Caco-2 (cell line): ENCODE measurements at regions not wholly inside any gene's neighbourhood (a gene's known extent, or its start where the extent isn't known, plus 50 kb on each side); places are given as distances from the start of the nearest gene placed in this dataset.

ENCODE experiments used
- BruUV-seq: library from RNA; stranded (reverse); fragments of 400-500 nt; replicated peaks from 2 replicates; lab custom pipeline; 2021; lab: Mats Ljungman, UMichigan
- CTCF ChIA-PET: fragments of 300-600 bp; sonication (Branson Sonifier 250); formaldehyde crosslinking; loops from one replicate; lab custom pipeline; 2022; ENCODE audit warnings: antibody characterized with exemption; lab: Charles Lee
- POLR2A ChIA-PET: fragments of 300-600 bp; sonication (Branson Sonifier 250); formaldehyde crosslinking; loops from one replicate; lab custom pipeline; 2022; ENCODE audit warnings: antibody characterized with exemption; lab: Charles Lee
- DNase-seq, 2 experiments: peaks; one replicate each; pipeline versions ENCODE4 v3.0.0 to v3.0.0-alpha.2; 2020 to 2022
- H3K27me3 ChIP-seq: replicated peaks from 2 replicates; pipeline ENCODE4 v1.6.0; 2011; ENCODE audit warnings: low read length; ENCODE audit not compliant: control insufficient read depth, insufficient read depth
- H3K36me3 ChIP-seq: 2 replicates; pipeline ENCODE4 v1.5.1; 2011; ENCODE audit warnings: low read length; ENCODE audit not compliant: control insufficient read depth, insufficient read depth
- H3K4me1 ChIP-seq: fragments of 250-450 bp; sonication (Bioruptor Pico); 2 replicates; pipeline ENCODE4 v1.5.1; 2020; ENCODE audit warnings: mild to moderate bottlenecking
- H3K4me3 ChIP-seq: 2 replicates; pipeline ENCODE4 v1.5.1; 2011; ENCODE audit warnings: low read depth, mild to moderate bottlenecking, control low read depth, low read length
- H3K9me3 ChIP-seq: fragments of 250-450 bp; sonication (Bioruptor Pico); 2 replicates; pipeline ENCODE4 v1.5.1; 2020; ENCODE audit warnings: mild to moderate bottlenecking, moderate library complexity
- H3K27ac Mint-ChIP-seq: one replicate; pipeline ENCODE4 v1.8.0; 2022; ENCODE audit warnings: mixed read lengths; ENCODE audit not compliant: unreplicated experiment
- H3K27me3 Mint-ChIP-seq: one replicate; pipeline ENCODE4 v1.8.0; 2022; ENCODE audit warnings: mixed read lengths; ENCODE audit not compliant: insufficient read depth, unreplicated experiment
- H3K36me3 Mint-ChIP-seq: one replicate; pipeline ENCODE4 v1.8.0; 2022; ENCODE audit warnings: mild to moderate bottlenecking, mixed read lengths; ENCODE audit not compliant: insufficient read depth, unreplicated experiment
- H3K4me1 Mint-ChIP-seq: one replicate; pipeline ENCODE4 v1.8.0; 2022; ENCODE audit warnings: low read depth, mixed read lengths; ENCODE audit not compliant: unreplicated experiment
- H3K4me3 Mint-ChIP-seq: one replicate; pipeline ENCODE4 v1.8.0; 2022; ENCODE audit warnings: mild to moderate bottlenecking, moderate library complexity, mixed read lengths; ENCODE audit not compliant: unreplicated experiment
- H3K9me3 Mint-ChIP-seq: one replicate; pipeline ENCODE4 v1.8.0; 2022; ENCODE audit warnings: mixed read lengths; ENCODE audit not compliant: unreplicated experiment
- intact Hi-C: fragments of 100-400 bp; cut with micrococcal nuclease; formaldehyde crosslinking; loops from one replicate; pipeline ENCODE4 v1.10.0; 2022; ENCODE audit not compliant: unreplicated experiment
- TF ChIP-seq, protein P1 (sequence below), 2 experiments: fragments of 200-600 bp in 1 of 2; IDR thresholded peaks; 1 replicate in 1 of 2; 2 replicates in 1 of 2; pipeline versions ENCODE4 v1.5.1 to v1.8.0; 2011 to 2022; ENCODE audit warnings: antibody characterized with exemption in 1 of 2, control low read depth in 1 of 2, inconsistent platforms in 1 of 2, low read depth in 1 of 2, low read length in 1 of 2, mild to moderate bottlenecking in 1 of 2, moderate library complexity in 1 of 2; ENCODE audit not compliant: insufficient read depth in 1 of 2, severe bottlenecking in 1 of 2, unreplicated experiment in 1 of 2

DNA sequence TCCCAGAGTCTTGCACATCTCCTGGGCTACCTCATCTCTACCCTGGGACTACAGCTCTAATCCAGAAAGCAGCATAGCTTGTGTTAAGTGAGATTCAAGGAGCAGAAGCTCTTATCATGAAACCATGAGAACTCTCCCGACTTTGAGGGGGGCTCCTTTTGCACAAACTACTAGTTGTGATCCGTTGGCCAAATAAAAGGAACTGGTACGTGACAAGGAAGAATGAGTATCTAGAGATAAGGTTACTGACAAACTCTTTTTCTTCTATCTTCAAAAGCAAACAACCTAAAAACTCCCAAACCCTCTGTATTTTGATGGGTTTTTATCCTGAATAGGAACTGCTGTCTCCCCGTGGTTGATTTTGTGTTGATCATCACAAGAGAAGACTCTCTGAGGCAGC, 168.5 kb downstream of the SLC24A2 start:
- Histone ChIP-seq H3K4me1 (no peaks in the 10 kb centered on the region), H3K36me3 (no peaks in the 10 kb centered on the region), H3K9me3 (no peaks in the 10 kb centered on the region), H3K27me3 (no peaks in the 10 kb centered on the region), H3K4me3 (no peak overlapping the region)
- no TSS peak for BruUV-seq
- Mint-ChIP-seq H3K4me1 (no peaks in the 10 kb centered on the region), H3K9me3 (no peaks in the 10 kb centered on the region), H3K36me3 (no peaks in the 10 kb centered on the region), H3K4me3 (no peak overlapping the region), H3K27me3 (peaks cover 11% of the 10 kb centered on the region), H3K27ac (no peak overlapping the region)
- DNase-seq = no peak
- TF ChIP-seq, protein P1, sequence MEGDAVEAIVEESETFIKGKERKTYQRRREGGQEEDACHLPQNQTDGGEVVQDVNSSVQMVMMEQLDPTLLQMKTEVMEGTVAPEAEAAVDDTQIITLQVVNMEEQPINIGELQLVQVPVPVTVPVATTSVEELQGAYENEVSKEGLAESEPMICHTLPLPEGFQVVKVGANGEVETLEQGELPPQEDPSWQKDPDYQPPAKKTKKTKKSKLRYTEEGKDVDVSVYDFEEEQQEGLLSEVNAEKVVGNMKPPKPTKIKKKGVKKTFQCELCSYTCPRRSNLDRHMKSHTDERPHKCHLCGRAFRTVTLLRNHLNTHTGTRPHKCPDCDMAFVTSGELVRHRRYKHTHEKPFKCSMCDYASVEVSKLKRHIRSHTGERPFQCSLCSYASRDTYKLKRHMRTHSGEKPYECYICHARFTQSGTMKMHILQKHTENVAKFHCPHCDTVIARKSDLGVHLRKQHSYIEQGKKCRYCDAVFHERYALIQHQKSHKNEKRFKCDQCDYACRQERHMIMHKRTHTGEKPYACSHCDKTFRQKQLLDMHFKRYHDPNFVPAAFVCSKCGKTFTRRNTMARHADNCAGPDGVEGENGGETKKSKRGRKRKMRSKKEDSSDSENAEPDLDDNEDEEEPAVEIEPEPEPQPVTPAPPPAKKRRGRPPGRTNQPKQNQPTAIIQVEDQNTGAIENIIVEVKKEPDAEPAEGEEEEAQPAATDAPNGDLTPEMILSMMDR (IDR thresholded peaks at IDR 0.05; ENCODE audit: insufficient read depth in 1 of 2, low read depth in 1 of 2, low read length in 1 of 2, severe bottlenecking in 1 of 2, unreplicated experiment in 1 of 2) = no peak
- intact Hi-C loops = no loop called here
- POLR2A ChIA-PET = no interaction called here
- CTCF ChIA-PET = no interaction called here

DNA sequence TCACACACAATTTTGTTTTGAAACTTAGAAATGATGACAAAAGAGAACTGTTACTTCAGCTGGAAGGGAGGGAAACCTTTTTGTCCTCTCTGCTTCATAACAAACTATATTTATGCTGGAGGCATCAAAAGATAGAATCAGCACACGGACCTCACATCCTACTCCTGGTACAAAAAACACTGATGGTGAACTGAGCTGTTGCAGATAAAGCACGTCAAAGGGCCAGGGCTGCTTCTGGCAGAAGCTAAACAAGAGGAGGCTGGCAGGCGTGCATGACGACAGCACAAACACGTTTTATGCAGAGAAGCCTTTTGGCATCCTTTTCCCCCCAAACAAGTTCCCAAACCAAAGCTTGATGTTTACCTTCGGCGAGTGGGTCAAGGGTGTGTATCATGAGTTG, 169.6 kb downstream of the SLC24A2 start:
- CTCF ChIA-PET = no interaction called here
- no peaks in the 10 kb centered on the region for H3K36me3 Mint-ChIP-seq
- POLR2A ChIA-PET = no interaction called here
- Histone ChIP-seq H3K27me3 (no peaks in the 10 kb centered on the region), H3K36me3 (no peaks in the 10 kb centered on the region), H3K4me3 (no peak overlapping the region), H3K9me3 (no peaks in the 10 kb centered on the region), H3K4me1 (no peaks in the 10 kb centered on the region)
- no TSS peak for BruUV-seq
- TF ChIP-seq, protein P1 (IDR thresholded peaks at IDR 0.05; ENCODE audit: insufficient read depth in 1 of 2, low read depth in 1 of 2, low read length in 1 of 2, severe bottlenecking in 1 of 2, unreplicated experiment in 1 of 2) = no peak
- no peak overlapping the region for H3K27ac Mint-ChIP-seq
- H3K4me3 Mint-ChIP-seq = no peak overlapping the region
- no peak for DNase-seq
- peaks cover 14% of the 10 kb centered on the region for H3K27me3 Mint-ChIP-seq
- no peaks in the 10 kb centered on the region for H3K9me3 Mint-ChIP-seq
- intact Hi-C loops = no loop called here
- no peaks in the 10 kb centered on the region for H3K4me1 Mint-ChIP-seq

DNA sequence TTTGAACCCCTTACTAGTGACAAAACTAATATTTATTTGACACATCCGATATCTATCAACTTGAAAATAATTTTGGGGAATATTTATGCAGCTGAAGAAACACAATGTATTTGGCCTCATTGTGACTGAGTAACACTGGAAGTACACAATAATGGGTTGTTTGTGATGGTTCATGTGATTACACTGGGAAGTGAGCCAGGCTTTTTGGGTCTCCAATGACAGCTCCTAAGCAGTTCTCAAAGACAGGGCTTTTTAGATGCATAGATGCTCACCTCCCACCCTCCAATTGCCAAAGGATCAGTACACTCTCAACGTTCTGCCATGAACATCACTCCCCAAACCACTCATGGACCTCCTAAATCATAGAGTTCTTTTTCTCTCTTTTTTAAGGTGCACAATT, 170.0 kb downstream of the SLC24A2 start:
- no peak for DNase-seq
- Mint-ChIP-seq H3K36me3 (no peaks in the 10 kb centered on the region), H3K4me3 (no peak overlapping the region), H3K4me1 (no peaks in the 10 kb centered on the region), H3K27me3 (peaks cover 14% of the 10 kb centered on the region), H3K27ac (no peak overlapping the region), H3K9me3 (no peaks in the 10 kb centered on the region)
- H3K9me3 ChIP-seq = no peaks in the 10 kb centered on the region
- intact Hi-C loops = no loop called here
- no peaks in the 10 kb centered on the region for H3K36me3 ChIP-seq
- no TSS peak for BruUV-seq
- ChIA-PET CTCF (no interaction called here), POLR2A (no interaction called here)
- H3K4me1 ChIP-seq = no peaks in the 10 kb centered on the region
- no peak overlapping the region for H3K4me3 ChIP-seq
- no peaks in the 10 kb centered on the region for H3K27me3 ChIP-seq
- TF ChIP-seq, protein P1 (IDR thresholded peaks at IDR 0.05; ENCODE audit: insufficient read depth in 1 of 2, low read depth in 1 of 2, low read length in 1 of 2, severe bottlenecking in 1 of 2, unreplicated experiment in 1 of 2) = no peak
